GM20000 (cell line): ENCODE measurements at regions not wholly inside any gene's neighbourhood (a gene's known extent, or its start where the extent isn't known, plus 50 kb on each side); places are given as distances from the start of the nearest gene placed in this dataset.

Source experiments
- DNase-seq: peaks from one replicate; pipeline ENCODE4 v3.0.0; 2012; ENCODE audit warnings: low spot score
- TF ChIP-seq, protein P1 (sequence below): IDR thresholded peaks from 2 replicates; pipeline ENCODE4 v1.5.1; 2012; ENCODE audit warnings: mild to moderate bottlenecking, control low read depth; ENCODE audit errors: extremely low read depth, missing control alignments

DNA sequence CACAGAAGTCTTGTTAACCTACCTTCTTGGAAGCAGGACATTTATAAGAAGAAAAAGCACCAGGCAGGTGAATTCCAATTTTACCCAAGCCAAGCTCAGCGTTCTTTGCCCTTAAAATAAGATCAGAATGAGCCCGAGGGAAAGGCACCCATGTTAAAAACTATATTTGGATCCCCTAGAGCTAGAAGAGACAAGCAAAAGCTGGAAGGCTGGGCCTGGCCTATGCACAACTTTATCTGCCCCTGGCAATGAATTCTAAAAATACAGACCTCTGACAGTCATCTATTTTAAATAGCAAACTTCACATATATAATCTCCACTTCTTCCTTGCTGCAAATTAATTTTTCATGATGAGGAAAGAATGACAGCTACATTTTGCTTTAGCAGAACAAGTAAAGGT lies 180.9 kb downstream of the FGFR2 start:
- TF ChIP-seq, protein P1, sequence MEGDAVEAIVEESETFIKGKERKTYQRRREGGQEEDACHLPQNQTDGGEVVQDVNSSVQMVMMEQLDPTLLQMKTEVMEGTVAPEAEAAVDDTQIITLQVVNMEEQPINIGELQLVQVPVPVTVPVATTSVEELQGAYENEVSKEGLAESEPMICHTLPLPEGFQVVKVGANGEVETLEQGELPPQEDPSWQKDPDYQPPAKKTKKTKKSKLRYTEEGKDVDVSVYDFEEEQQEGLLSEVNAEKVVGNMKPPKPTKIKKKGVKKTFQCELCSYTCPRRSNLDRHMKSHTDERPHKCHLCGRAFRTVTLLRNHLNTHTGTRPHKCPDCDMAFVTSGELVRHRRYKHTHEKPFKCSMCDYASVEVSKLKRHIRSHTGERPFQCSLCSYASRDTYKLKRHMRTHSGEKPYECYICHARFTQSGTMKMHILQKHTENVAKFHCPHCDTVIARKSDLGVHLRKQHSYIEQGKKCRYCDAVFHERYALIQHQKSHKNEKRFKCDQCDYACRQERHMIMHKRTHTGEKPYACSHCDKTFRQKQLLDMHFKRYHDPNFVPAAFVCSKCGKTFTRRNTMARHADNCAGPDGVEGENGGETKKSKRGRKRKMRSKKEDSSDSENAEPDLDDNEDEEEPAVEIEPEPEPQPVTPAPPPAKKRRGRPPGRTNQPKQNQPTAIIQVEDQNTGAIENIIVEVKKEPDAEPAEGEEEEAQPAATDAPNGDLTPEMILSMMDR = no peak

DNA sequence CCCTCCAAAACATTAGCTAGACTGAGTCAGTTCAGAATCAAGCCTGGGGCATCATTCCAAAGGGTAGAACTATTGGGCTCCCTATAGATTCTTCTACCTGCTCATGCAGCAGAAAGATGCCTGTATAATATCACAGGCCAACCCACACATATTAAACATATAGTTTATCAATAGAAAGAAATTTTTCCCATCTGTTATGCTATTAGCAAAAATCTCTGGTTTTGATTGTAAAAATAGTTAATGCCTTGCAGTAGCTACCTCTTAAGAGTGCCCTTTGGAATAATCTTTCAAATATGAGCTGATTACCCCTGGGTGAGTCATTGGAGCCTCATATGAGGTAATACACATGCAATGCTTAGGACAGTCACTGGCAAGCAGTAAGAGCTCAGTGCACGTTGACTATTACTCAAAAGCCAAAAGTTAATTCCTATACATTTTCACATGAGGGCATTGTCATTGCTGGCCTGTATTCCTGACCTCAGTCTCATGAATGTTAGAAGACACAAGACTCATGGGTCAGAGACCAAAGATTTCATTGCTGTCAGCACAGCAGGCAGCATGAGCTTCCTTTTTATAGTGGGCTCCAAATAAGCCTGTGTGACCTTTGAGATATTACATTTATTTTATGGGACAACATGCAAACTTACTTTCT lies 180.0 kb downstream of the FGFR2 start:
- TF ChIP-seq, protein P1 = no peak
- no peak for DNase-seq

More for the DNA sequence above, 180.9 kb downstream of the FGFR2 start:
- no peak for DNase-seq

DNA sequence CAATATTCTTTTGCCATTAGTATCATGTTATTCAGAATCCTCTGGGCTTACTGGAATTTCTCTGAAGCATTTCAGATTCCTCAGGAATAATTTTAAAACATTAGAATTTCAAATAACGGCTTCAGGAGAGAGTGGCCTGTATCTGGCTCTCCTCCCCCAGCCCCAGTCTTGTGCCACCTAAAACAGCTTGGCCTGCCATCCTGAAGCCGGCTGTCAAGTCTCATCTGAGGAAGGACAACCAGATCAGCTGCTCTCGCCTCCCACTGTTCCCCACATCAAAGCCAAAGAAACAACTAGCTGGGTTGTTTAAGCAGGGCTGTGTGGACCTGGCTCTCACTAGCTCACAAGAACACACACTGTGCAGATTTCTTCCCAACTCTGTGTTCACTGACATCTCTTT lies 178.2 kb downstream of the FGFR2 start:
- TF ChIP-seq, protein P1 = no peak
- DNase-seq = no peak

DNA sequence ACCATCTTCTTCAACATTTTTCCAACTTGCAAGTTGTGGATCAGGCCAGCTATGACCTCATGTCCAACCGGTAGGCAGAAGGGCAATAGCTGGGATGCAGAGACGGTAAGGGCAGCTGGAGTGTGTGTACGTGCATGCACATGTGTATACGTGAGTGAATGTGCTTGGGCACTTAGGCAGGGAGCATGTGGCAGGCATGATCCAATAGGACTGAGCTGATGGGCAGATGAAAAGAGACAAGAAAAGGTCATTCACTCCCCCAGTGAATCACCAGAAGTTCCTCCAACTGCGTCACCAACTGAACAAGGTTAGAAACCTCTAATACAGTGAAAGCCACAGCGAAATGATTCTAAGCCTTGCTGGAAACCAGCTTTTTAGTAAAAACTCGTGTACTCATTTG lies 176.1 kb downstream of the FGFR2 start:
- DNase-seq = no peak
- TF ChIP-seq, protein P1 = no peak

DNA sequence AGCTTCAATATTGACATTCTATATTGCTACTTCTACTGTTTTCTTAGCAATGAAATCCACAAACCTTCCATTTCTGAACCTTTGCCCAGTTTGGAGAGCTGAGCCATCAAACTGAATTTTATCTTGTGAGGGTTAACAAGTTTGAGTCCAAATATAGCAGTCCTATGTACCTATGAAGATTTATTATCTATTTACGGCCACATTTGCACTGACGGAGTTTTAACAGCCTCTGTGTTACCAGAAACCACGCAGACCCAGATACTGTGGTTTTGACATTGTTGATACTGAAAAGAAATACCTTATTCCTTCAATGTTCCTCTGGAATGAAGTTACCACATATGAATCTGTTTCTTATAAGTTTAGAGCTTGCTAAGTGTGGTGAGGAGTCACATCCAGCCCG lies 172.6 kb downstream of the FGFR2 start:
- TF ChIP-seq, protein P1 = no peak
- DNase-seq = no peak

DNA sequence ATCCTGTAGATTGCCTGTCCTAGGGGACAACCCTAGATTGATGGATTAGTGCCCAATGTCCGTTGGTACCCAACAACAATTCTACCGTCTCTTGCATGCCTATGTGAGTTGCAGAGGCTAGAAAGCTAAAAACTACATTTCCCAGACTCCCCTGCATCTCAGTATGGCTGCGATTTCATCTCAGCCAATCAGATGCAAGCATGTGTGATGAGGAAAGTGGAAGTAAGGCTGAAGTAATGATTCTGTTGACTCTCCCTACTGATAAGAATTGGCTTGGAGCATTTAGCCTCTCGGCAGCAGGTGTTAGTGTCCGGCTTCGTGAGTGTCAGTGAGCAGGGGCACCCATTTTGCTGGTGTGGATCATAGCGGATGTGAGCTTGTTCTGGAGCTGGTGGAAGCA lies 171.9 kb downstream of the FGFR2 start:
- TF ChIP-seq, protein P1 = no peak
- DNase-seq = no peak
